Stimulated activated CD4-positive, alpha-beta T cell treated with anti-CD3 and anti-CD28 coated beads, Interleukin-12 subunit alpha, Interleukin-12 subunit beta, amount 100 ng/mL, for 4 hours (primary cell): ENCODE measurements at regions not wholly inside any gene's neighbourhood (a gene's known extent, or its start where the extent isn't known, plus 50 kb on each side); places are given as distances from the start of the nearest gene placed in this dataset.

ENCODE experiments used
- DNase-seq: peaks from one replicate; pipeline ENCODE4 v3.0.0-alpha.2; 2020

GRCh38 chr21:28746166-28746565 lies 246.5 kb downstream of the LTN1 start:
- no peak for DNase-seq

GRCh38 chr21:28745131-28746016 lies 247.3 kb downstream of the LTN1 start:
- peak; percentile 55 for DNase-seq

- no peak for DNase-seq
These were observed 249.0 kb downstream of the LTN1 start for GRCh38 chr21:28743723-28744122.

- DNase-seq, result no peak
These were observed 250.2 kb downstream of the LTN1 start for GRCh38 chr21:28742527-28742926.

- DNase-seq, result no peak
These were observed 252.6 kb downstream of the LTN1 start for GRCh38 chr21:28740125-28740524.

- no peak for DNase-seq
These were observed 253.8 kb downstream of the LTN1 start for GRCh38 chr21:28738882-28739281.

- no peak for DNase-seq
These were observed 254.3 kb downstream of the LTN1 start for GRCh38 chr21:28738420-28738704.

- no peak for DNase-seq
These were observed 254.8 kb downstream of the LTN1 start for GRCh38 chr21:28737674-28738419.

GRCh38 chr21:28734522-28735175 lies 258.0 kb downstream of the LTN1 start:
- no peak for DNase-seq

GRCh38 chr21:28731700-28732321 lies 260.9 kb downstream of the LTN1 start:
- no peak for DNase-seq

GRCh38 chr21:28729887-28730286 lies 262.8 kb downstream of the LTN1 start:
- DNase-seq, result no peak

- no peak for DNase-seq
These were observed 264.9 kb downstream of the LTN1 start for GRCh38 chr21:28727809-28728208.

GRCh38 chr21:28725396-28725795 lies 267.3 kb downstream of the LTN1 start:
- DNase-seq, result no peak

GRCh38 chr21:28723646-28724045 lies 269.0 kb downstream of the LTN1 start:
- no peak for DNase-seq

- no peak for DNase-seq
These were observed 273.0 kb downstream of the LTN1 start for GRCh38 chr21:28719723-28720122.

GRCh38 chr21:28714777-28715464 lies 277.8 kb downstream of the LTN1 start:
- no peak for DNase-seq

GRCh38 chr21:28712411-28712810 lies 280.3 kb downstream of the LTN1 start:
- DNase-seq, result no peak

GRCh38 chr21:28705616-28706015 lies 287.1 kb downstream of the LTN1 start:
- no peak for DNase-seq

GRCh38 chr21:28704746-28705145 lies 287.9 kb downstream of the LTN1 start:
- no peak for DNase-seq

GRCh38 chr21:28703861-28704260 lies 288.8 kb downstream of the LTN1 start:
- no peak for DNase-seq

- no peak for DNase-seq
These were observed 292.9 kb downstream of the LTN1 start for GRCh38 chr21:28699596-28700259.

GRCh38 chr21:28699186-28699585 lies 293.5 kb downstream of the LTN1 start:
- no peak for DNase-seq
